Activated CD4-positive, alpha-beta T cell treated with anti-CD3 and anti-CD28 coated beads, Interleukin-2, amount 50 U/mL, for 16 hours (primary cell): ENCODE measurements at regions not wholly inside any gene's neighbourhood (a gene's known extent, or its start where the extent isn't known, plus 50 kb on each side); places are given as distances from the start of the nearest gene placed in this dataset.
"Not testable (repeated sequence)": the region's sequence is repeated elsewhere in the genome, so short reads cannot be mapped to it uniquely, and the experiment has no call there.

Experiments used
- DNase-seq: peaks from one replicate; pipeline ENCODE4 v3.0.0-alpha.2; 2020

GRCh38 chr2:159880729-159881128, 82.7 kb upstream of the CD302 start:
- DNase-seq, result no peak

DNA sequence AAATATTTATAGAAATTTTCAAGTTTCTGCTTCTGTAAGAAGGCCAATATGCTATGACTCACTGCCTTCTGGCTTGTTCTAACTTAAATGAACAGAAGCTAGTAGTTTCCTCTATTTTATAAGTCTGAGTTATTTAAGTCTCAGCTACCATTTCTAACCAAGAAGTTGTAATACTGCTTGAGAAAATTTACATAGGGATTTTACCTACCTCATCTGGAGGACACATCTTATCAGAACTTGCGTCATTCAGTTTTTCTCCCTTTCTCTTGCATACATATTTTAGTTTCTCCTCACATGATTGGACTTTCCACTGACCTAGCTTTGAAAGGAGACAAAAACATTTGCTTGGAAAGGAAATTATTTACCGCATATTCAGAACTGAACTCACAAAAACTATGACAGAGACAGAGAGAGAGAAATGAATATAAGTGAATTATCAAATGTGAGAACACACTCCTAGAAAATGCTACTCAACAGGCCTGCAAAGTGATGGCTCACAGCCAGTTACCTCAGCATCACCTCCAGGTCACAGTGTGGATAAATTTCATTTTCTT, 81.1 kb upstream of the CD302 start:
- peak; percentile 78 for DNase-seq

- no peak for DNase-seq
Observed at GRCh38 chr2:159875083-159875482, 77.1 kb upstream of the CD302 start.

DNA sequence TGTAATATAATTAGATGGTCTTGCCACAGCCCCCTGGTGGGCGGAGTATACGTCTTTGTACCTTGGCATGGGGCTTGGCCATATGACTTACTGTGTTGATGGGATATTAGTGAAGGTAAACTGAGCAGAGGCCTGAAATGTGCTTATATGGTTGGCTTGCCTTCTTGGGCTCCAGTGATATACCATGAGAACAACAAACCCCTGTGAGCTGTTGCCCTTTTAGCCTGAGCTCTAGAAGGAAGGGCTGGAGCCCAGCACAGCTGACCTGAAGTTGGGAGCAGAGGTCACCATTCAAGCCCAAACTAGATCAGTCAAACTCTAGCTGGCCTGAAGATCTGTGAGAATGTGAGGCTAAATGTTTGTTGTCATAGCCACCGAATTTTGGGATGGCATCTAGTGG, 75.2 kb upstream of the CD302 start:
- DNase-seq, result no peak

DNA sequence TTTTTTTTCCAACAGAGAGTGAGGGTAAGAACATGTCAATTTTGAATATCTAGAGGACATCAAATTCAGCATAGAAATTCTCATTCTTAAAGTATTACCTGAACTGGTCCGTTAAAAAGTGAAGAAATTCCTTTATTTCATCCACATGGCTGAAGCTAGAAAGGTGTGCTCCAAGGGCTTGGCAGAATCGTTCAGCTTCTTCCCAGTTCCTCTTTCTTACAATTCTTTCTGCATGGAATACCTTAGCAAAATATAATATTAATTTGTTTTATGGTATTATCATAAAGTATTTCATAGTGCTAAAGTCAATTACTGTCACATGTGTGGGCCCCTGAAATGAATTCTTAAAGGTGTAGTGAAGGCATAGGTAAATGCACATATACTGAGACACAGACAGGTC, 74.3 kb upstream of the CD302 start:
- no peak for DNase-seq

- not testable (repeated sequence) for DNase-seq
Observed at GRCh38 chr2:159868598-159869159, 70.7 kb upstream of the CD302 start.

GRCh38 chr2:159867567-159868361, 69.8 kb upstream of the CD302 start:
- DNase-seq, result no peak

DNA sequence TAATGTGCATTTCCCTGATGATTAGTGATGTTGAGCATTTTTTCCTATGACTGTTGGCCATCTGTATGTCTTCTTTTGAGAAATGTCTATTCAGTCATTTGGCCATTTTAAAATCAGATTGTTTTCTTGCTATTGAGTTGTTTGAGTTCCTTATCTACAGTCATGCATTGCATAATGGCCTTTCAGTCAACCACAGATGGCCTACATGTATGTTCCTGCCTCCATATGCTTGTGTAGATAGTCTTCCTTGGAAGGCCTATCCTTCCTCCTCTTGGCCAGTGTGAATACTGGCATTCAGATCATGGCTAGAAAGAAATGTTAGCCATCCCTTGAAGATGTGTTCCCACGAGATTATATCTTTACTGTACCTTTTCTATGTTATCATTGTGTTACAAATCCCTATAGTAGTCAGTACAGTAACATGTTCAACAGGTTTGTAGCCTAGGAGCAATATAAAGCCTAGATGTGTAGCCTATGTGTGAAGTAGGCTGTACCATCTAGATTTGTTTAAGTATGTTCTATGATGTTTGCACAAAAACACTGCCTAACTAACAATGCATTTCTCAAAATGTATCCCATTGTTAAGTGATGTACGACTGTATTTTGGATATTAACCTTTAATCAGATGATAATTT, 65.6 kb upstream of the CD302 start:
- no peak for DNase-seq

- DNase-seq, result no peak
Observed at GRCh38 chr2:159860581-159861310, 62.7 kb upstream of the CD302 start.

- peak; percentile 8 for DNase-seq
Observed at GRCh38 chr2:159859583-159859982, 61.6 kb upstream of the CD302 start.

GRCh38 chr2:159856760-159857159, 58.8 kb upstream of the CD302 start:
- no peak for DNase-seq

GRCh38 chr2:159855557-159856061, 57.6 kb upstream of the CD302 start:
- DNase-seq, result no peak

- DNase-seq, result no peak
Observed at GRCh38 chr2:159855143-159855542, 57.1 kb upstream of the CD302 start.

DNA sequence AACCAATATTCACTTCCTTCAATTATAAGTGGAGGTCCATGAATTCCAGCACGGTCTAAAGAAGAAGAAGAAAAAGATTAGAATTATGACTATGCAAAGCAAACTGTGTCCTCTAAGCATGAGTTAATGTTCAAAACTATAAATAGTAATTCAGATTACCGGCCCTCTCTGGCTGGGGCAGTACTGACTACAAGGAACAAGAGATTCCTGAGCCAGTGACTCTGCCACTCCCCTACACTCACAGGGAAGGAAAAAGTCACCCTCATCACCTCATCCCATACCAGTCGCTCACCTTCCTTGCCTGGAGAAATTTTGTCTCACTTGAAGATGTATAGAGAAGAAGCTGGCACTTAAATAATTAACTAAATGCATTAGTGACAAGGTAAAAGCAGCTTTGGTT, 56.5 kb upstream of the CD302 start:
- DNase-seq, result no peak

DNA sequence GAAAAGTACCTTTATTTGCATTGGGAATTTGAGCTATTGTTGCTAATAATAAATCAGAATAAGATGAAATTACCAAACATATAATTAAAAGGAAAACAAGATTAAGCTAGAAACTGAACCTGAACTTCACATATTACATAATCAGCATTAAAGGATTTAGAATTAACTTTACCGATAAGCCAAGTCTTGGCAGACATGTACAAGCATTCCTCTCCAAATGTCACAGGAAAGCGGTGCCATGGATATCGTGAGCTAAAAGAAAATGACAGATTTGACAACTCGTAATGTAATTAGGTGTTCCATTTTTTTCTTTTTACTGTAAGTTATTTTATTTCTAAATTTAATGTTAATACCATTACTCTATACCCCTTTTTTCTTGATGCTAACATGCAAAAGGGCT, 55.1 kb upstream of the CD302 start:
- DNase-seq, result no peak

GRCh38 chr2:159851941-159852340, 53.9 kb upstream of the CD302 start:
- DNase-seq, result no peak

DNA sequence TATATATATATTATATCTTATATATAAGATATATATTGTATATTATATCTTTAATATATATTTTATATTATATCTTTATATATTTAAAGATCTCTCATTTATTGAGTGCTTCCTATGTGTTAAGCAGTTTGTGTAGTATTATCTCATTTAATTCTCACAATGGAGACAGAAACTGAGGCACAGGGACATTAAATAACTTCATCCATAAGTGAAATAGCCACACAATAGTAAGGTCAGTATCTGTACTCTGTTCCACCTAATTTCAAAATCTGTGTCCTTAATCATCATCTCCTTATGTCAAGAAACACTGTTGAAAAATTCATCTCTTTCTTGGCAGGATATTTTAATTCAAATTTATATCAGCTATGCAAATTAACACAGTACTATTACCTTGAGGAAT, 52.8 kb upstream of the CD302 start:
- DNase-seq, result no peak

- DNase-seq, result no peak
Observed at GRCh38 chr2:159849160-159849813, 51.3 kb upstream of the CD302 start.
